HCT116 (cell line): ENCODE measurements at regions not wholly inside any gene's neighbourhood (a gene's known extent, or its start where the extent isn't known, plus 50 kb on each side); places are given as distances from the start of the nearest gene placed in this dataset.

Experiments used
- ATAC-seq: fragments of 200-7000 bp; cut with Tn5 transposase; 2 replicates; pipeline ENCODE4 v1.9.1; 2020; ENCODE audit warnings: mild to moderate bottlenecking, moderate library complexity
- BruUV-seq: library from RNA; stranded (reverse); fragments of 400-500 nt; replicated peaks from 2 replicates; lab custom pipeline; 2021; lab: Mats Ljungman, UMichigan
- CTCF ChIA-PET: fragments of 300-600 bp; sonication (Branson Sonifier 250); formaldehyde crosslinking; loops from one replicate; lab custom pipeline; 2021; ENCODE audit warnings: antibody characterized with exemption; lab: Charles Lee
- POLR2A ChIA-PET: fragments of 300-600, 350-600 bp; sonication (Branson Sonifier 250); formaldehyde crosslinking; loops from one replicate; lab custom pipeline; 2021; ENCODE audit warnings: antibody characterized with exemption; lab: Charles Lee
- RAD21 ChIA-PET, 2 experiments: fragments of 300-600 bp; sonication (Branson Sonifier 250); formaldehyde crosslinking; loops; one replicate each; lab custom pipeline; 2023; ENCODE audit warnings: low total read pairs in 2 of 2; ENCODE audit not compliant: uncharacterized antibody in 2 of 2, unreplicated experiment in 2 of 2, low non-redundant PET in 1 of 2; lab: Charles Lee
- DNase-seq: peaks from one replicate; pipeline ENCODE4 v3.0.0-alpha.2; 2010; ENCODE audit warnings: low read depth, low spot score
- H2AFZ ChIP-seq: fragments of 200-600 bp; shearing (Covaris generic), sonication (generic); 2 replicates; pipeline ENCODE4 v1.6.1; 2017; ENCODE audit warnings: low read depth, mixed run types, mixed read lengths, antibody characterized with exemption, low read length; ENCODE audit not compliant: poor library complexity, severe bottlenecking
- H3K27ac ChIP-seq: 2 replicates; pipeline ENCODE4 v1.5.1; 2012; ENCODE audit warnings: low read depth, low read length
- H3K27me3 ChIP-seq: fragments of 200-600 bp; sonication (generic); 2 replicates; pipeline ENCODE4 v1.6.1; 2016; ENCODE audit warnings: mixed run types, low read length, mixed read lengths; ENCODE audit not compliant: insufficient read depth
- H3K36me3 ChIP-seq, 2 experiments: fragments of 200-500 bp in 1 of 2; fragments of 200-600 bp in 1 of 2; sonication (Bioruptor generic) in 1 of 2; sonication (generic) in 1 of 2; 2 replicates each; pipeline versions ENCODE4 v1.5.1 to v1.6.1; 2014 to 2016; ENCODE audit warnings: low read length in 2 of 2, inconsistent platforms in 1 of 2, mixed read lengths in 1 of 2, mixed run types in 1 of 2; ENCODE audit not compliant: insufficient read depth in 2 of 2, control insufficient read depth in 1 of 2
- H3K4me1 ChIP-seq, 2 experiments: fragments of 200-600 bp in 1 of 2; sonication (generic) in 1 of 2; 2 replicates each; pipeline versions ENCODE4 v1.5.1 to v1.6.1; 2012 to 2017; ENCODE audit warnings: low read length in 2 of 2, inconsistent platforms in 1 of 2, mild to moderate bottlenecking in 1 of 2, mixed read lengths in 1 of 2, mixed run types in 1 of 2, moderate library complexity in 1 of 2; ENCODE audit not compliant: insufficient read depth in 2 of 2, control insufficient read depth in 1 of 2
- H3K4me2 ChIP-seq: fragments of 200-600 bp; sonication (generic); 2 replicates; pipeline ENCODE4 v1.6.1; 2017; ENCODE audit warnings: mixed run types, low read length, mixed read lengths
- H3K4me3 ChIP-seq, 2 experiments: fragments of 200-600 bp in 1 of 2; sonication (generic) in 1 of 2; replicated peaks in 1 of 2; 2 replicates each; pipeline ENCODE4 v1.5.1; 2011 to 2016; ENCODE audit warnings: low read length in 2 of 2, control low read depth in 1 of 2, low read depth in 1 of 2, mild to moderate bottlenecking in 1 of 2, mixed read lengths in 1 of 2, mixed run types in 1 of 2
- H3K79me2 ChIP-seq: fragments of 200-600 bp; sonication (generic); 2 replicates; pipeline ENCODE4 v1.6.1; 2017; ENCODE audit warnings: mild to moderate bottlenecking, mixed run types, low read length, moderate library complexity, mixed read lengths; ENCODE audit not compliant: insufficient read depth
- H3K9ac ChIP-seq: fragments of 200-600 bp; sonication (generic); 2 replicates; pipeline ENCODE4 v1.6.1; 2016; ENCODE audit warnings: low read length, mixed read lengths
- H3K9me2 ChIP-seq: fragments of 200-600 bp; sonication (generic), shearing (Covaris generic); 2 replicates; pipeline ENCODE4 v1.6.1; 2017; ENCODE audit warnings: mixed run types, mild to moderate bottlenecking, moderate library complexity; ENCODE audit not compliant: insufficient read depth
- H3K9me3 ChIP-seq, 2 experiments: fragments of 200-500 bp in 1 of 2; fragments of 200-600 bp in 1 of 2; sonication (Bioruptor generic) in 1 of 2; sonication (generic) in 1 of 2; 2 replicates each; pipeline ENCODE4 v1.6.1; 2014 to 2017; ENCODE audit warnings: low read length in 2 of 2, mixed read lengths in 2 of 2, inconsistent platforms in 1 of 2, low read depth in 1 of 2, mild to moderate bottlenecking in 1 of 2, mixed run types in 1 of 2, moderate library complexity in 1 of 2; ENCODE audit not compliant: control insufficient read depth in 1 of 2, insufficient read depth in 1 of 2
- H4K20me1 ChIP-seq: fragments of 200-600 bp; sonication (generic), shearing (Covaris generic); 2 replicates; pipeline ENCODE4 v1.6.1; 2017; ENCODE audit warnings: mixed run types, mild to moderate bottlenecking, moderate library complexity; ENCODE audit not compliant: insufficient read depth
- CBX3 ChIP-seq: IDR thresholded peaks from 2 replicates; pipeline ENCODE4 v1.6.1; 2012; ENCODE audit warnings: low read depth
- FOSL1 ChIP-seq: IDR thresholded peaks from 2 replicates; pipeline ENCODE4 v1.6.1; 2012; ENCODE audit warnings: low read depth
- SP1 ChIP-seq: IDR thresholded peaks from 2 replicates; pipeline ENCODE4 v1.6.1; 2012; ENCODE audit warnings: low read depth
- TCF7L2 ChIP-seq: IDR thresholded peaks from 2 replicates; pipeline ENCODE4 v1.7.0; 2011; ENCODE audit warnings: borderline replicate concordance, inconsistent platforms; ENCODE audit not compliant: insufficient read depth, insufficient read length; ENCODE audit errors: extremely low read depth
- ZFX ChIP-seq: fragments of 450-650 bp; IDR thresholded peaks from 2 replicates; pipeline ENCODE4 v1.6.1; 2017
- intact Hi-C: fragments of 100-400 bp; cut with micrococcal nuclease; formaldehyde crosslinking; loops from 2 replicates; pipeline ENCODE4 v1.10.0; 2022
- TF ChIP-seq, protein P1 (sequence below): IDR thresholded peaks from 2 replicates; pipeline ENCODE4 v1.6.1; 2012
- TF ChIP-seq, protein P2 (sequence below): IDR thresholded peaks from 2 replicates; pipeline ENCODE4 v1.6.1; 2011; ENCODE audit warnings: mild to moderate bottlenecking, low read length, moderate library complexity; ENCODE audit not compliant: insufficient replicate concordance; ENCODE audit errors: extremely low read depth
- TF ChIP-seq, protein P3 (sequence below): IDR thresholded peaks from 2 replicates; pipeline ENCODE4 v1.6.1; 2012; ENCODE audit warnings: low read depth

DNA sequence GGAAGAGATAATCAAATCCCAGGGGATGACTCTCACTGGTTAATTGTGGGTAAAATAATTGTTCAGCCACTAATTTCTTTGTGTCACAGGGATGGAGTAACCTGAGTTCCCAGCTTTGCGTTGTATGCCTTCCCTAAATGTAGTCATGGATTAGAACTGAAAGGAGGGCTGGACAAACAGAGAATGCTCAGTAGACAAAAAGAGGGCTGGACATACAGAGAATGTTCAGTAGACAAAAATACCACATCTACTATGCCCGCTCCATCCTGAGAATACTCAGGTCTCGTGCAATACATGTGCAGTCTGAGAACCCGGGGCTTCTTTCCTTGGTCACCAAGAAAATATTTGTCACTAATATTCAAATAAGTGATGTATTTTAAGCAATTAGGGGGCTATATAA is 497.9 kb downstream of the EPHA4 start:
- H4K20me1 ChIP-seq, result no peaks in the 10 kb centered on the region
- no peak overlapping the region for H3K27ac ChIP-seq
- no peak overlapping the region for H3K4me3 ChIP-seq
- H3K4me1 ChIP-seq, result no peaks in the 10 kb centered on the region
- DNase-seq, result no peak
- intact Hi-C loops, result no loop called here
- BruUV-seq, result no TSS peak
- H3K36me3 ChIP-seq, result no peaks in the 10 kb centered on the region
- no peak overlapping the region for H2AFZ ChIP-seq
- no peaks in the 10 kb centered on the region for H3K9me3 ChIP-seq
- no peak for TF ChIP-seq ZFX
- no peak for TF ChIP-seq FOSL1
- no peak for TF ChIP-seq SP1
- TF ChIP-seq, protein P1, sequence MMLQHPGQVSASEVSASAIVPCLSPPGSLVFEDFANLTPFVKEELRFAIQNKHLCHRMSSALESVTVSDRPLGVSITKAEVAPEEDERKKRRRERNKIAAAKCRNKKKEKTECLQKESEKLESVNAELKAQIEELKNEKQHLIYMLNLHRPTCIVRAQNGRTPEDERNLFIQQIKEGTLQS, result no peak
- TF ChIP-seq CBX3, result no peak
- TF ChIP-seq, protein P2, sequence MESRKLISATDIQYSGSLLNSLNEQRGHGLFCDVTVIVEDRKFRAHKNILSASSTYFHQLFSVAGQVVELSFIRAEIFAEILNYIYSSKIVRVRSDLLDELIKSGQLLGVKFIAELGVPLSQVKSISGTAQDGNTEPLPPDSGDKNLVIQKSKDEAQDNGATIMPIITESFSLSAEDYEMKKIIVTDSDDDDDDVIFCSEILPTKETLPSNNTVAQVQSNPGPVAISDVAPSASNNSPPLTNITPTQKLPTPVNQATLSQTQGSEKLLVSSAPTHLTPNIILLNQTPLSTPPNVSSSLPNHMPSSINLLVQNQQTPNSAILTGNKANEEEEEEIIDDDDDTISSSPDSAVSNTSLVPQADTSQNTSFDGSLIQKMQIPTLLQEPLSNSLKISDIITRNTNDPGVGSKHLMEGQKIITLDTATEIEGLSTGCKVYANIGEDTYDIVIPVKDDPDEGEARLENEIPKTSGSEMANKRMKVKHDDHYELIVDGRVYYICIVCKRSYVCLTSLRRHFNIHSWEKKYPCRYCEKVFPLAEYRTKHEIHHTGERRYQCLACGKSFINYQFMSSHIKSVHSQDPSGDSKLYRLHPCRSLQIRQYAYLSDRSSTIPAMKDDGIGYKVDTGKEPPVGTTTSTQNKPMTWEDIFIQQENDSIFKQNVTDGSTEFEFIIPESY, result no peak
- no peak for TF ChIP-seq TCF7L2
- TF ChIP-seq, protein P3, sequence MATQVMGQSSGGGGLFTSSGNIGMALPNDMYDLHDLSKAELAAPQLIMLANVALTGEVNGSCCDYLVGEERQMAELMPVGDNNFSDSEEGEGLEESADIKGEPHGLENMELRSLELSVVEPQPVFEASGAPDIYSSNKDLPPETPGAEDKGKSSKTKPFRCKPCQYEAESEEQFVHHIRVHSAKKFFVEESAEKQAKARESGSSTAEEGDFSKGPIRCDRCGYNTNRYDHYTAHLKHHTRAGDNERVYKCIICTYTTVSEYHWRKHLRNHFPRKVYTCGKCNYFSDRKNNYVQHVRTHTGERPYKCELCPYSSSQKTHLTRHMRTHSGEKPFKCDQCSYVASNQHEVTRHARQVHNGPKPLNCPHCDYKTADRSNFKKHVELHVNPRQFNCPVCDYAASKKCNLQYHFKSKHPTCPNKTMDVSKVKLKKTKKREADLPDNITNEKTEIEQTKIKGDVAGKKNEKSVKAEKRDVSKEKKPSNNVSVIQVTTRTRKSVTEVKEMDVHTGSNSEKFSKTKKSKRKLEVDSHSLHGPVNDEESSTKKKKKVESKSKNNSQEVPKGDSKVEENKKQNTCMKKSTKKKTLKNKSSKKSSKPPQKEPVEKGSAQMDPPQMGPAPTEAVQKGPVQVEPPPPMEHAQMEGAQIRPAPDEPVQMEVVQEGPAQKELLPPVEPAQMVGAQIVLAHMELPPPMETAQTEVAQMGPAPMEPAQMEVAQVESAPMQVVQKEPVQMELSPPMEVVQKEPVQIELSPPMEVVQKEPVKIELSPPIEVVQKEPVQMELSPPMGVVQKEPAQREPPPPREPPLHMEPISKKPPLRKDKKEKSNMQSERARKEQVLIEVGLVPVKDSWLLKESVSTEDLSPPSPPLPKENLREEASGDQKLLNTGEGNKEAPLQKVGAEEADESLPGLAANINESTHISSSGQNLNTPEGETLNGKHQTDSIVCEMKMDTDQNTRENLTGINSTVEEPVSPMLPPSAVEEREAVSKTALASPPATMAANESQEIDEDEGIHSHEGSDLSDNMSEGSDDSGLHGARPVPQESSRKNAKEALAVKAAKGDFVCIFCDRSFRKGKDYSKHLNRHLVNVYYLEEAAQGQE, result no peak
- H3K4me2 ChIP-seq, result no peak overlapping the region
- no peak for ATAC-seq
- no peaks in the 10 kb centered on the region for H3K27me3 ChIP-seq
- no peak overlapping the region for H3K9ac ChIP-seq
- no peaks in the 10 kb centered on the region for H3K79me2 ChIP-seq
- H3K9me2 ChIP-seq, result no peaks in the 10 kb centered on the region
- POLR2A ChIA-PET, result no interaction called here
- RAD21 ChIA-PET, result no interaction called here
- CTCF ChIA-PET, result no interaction called here
